ENCODE measurements at regions not wholly inside any gene's neighbourhood (a gene's known extent, or its start where the extent isn't known, plus 50 kb on each side); places are given as distances from the start of the nearest gene placed in this dataset.
"Not testable (repeated sequence)": the region's sequence is repeated elsewhere in the genome, so short reads cannot be mapped to it uniquely, and the experiment has no call there.

GRCh38 chr2:167842047-167842446 is 405.3 kb downstream of the STK39 start:
- Histone ChIP-seq H3K4me1 (no peaks in the 10 kb centered on the region), H3K27ac (no peak overlapping the region), H3K27me3 (no peaks in the 10 kb centered on the region), H3K9me3 (no peaks in the 10 kb centered on the region), H3K4me3 (no peak overlapping the region), H3K36me3 (no peaks in the 10 kb centered on the region)
- DNase-seq (no peak), ATAC-seq (no peak)
- intact Hi-C loops (cut with DNase I): no loop called here
- no peak for TF ChIP-seq POLR2A (IDR thresholded peaks at IDR 0.05)
- TF ChIP-seq, protein P1, sequence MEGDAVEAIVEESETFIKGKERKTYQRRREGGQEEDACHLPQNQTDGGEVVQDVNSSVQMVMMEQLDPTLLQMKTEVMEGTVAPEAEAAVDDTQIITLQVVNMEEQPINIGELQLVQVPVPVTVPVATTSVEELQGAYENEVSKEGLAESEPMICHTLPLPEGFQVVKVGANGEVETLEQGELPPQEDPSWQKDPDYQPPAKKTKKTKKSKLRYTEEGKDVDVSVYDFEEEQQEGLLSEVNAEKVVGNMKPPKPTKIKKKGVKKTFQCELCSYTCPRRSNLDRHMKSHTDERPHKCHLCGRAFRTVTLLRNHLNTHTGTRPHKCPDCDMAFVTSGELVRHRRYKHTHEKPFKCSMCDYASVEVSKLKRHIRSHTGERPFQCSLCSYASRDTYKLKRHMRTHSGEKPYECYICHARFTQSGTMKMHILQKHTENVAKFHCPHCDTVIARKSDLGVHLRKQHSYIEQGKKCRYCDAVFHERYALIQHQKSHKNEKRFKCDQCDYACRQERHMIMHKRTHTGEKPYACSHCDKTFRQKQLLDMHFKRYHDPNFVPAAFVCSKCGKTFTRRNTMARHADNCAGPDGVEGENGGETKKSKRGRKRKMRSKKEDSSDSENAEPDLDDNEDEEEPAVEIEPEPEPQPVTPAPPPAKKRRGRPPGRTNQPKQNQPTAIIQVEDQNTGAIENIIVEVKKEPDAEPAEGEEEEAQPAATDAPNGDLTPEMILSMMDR (IDR thresholded peaks at IDR 0.05): no peak
- WGBS, 4 donors: 80 to 90% (median 84%) methylated on average over 1 of the region's 1 CpG

DNA sequence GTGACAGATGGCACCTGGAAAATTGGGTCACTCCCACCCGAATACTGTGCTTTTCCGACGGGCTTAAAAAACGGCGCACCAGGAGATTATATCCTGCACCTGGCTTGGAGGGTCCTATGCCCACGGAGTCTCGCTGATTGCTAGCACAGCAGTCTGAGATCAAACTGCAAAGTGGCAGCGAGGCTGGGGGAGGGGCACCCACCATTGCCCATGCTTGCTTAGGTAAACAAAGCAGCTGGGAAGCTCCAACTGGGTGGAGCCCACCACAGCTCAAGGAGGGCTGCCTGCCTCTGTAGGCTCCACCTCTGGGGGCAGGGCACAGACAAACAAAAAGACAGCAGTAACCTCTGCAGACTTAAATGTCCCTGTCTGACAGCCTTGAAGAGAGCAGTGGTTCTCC is 412.1 kb downstream of the STK39 start:
- ATAC-seq; H3K9me3 ChIP-seq; H3K36me3 ChIP-seq; H3K27ac ChIP-seq; H3K4me3 ChIP-seq; DNase-seq; H3K27me3 ChIP-seq; H3K4me1 ChIP-seq; intact Hi-C loops (cut with DNase I): not testable (repeated sequence)
- 57 to 92% (median 85%) methylated on average over 3 to 8 of the region's 8 CpGs for WGBS, 4 donors

- intact Hi-C loops (cut with DNase I): no loop called here
- H3K4me3 ChIP-seq: no peak overlapping the region
- H3K4me1 ChIP-seq: no peaks in the 10 kb centered on the region
- H3K27ac ChIP-seq: no peak overlapping the region
- no peak for TF ChIP-seq POLR2A (IDR thresholded peaks at IDR 0.05)
- TF ChIP-seq, protein P1 (IDR thresholded peaks at IDR 0.05): no peak
- no peaks in the 10 kb centered on the region for H3K36me3 ChIP-seq
- no peak for DNase-seq
- H3K9me3 ChIP-seq: no peaks in the 10 kb centered on the region
- H3K27me3 ChIP-seq: peaks cover 0 to 3% (median 0%) of the 10 kb centered on the region in 9 donors
- WGBS, 4 donors: 89 to 95% (median 91%) methylated on average over 5 of the region's 5 CpGs
- ATAC-seq: no peak
These were observed 412.7 kb downstream of the STK39 start for GRCh38 chr2:167834707-167835106.

- ATAC-seq (no peak), DNase-seq (no peak)
- Histone ChIP-seq H3K4me1 (no peaks in the 10 kb centered on the region), H3K36me3 (no peaks in the 10 kb centered on the region), H3K27me3 (peaks cover 0 to 3% (median 0%) of the 10 kb centered on the region in 9 donors), H3K4me3 (no peak overlapping the region), H3K27ac (no peak overlapping the region), H3K9me3 (no peaks in the 10 kb centered on the region)
- intact Hi-C loops (cut with DNase I): no loop called here
- 76 to 82% (median 79%) methylated on average over 4 of the region's 4 CpGs for WGBS, 4 donors
- TF ChIP-seq POLR2A (IDR thresholded peaks at IDR 0.05): no peak
- TF ChIP-seq, protein P1 (IDR thresholded peaks at IDR 0.05): no peak
These were observed 414.1 kb downstream of the STK39 start for GRCh38 chr2:167833294-167833693.

GRCh38 chr2:167832868-167833287 is 414.5 kb downstream of the STK39 start:
- Histone ChIP-seq H3K4me3 (no peak overlapping the region), H3K27me3 (peaks cover 0 to 3% (median 0%) of the 10 kb centered on the region in 9 donors), H3K9me3 (no peaks in the 10 kb centered on the region), H3K4me1 (no peaks in the 10 kb centered on the region), H3K36me3 (no peaks in the 10 kb centered on the region), H3K27ac (no peak overlapping the region)
- DNase-seq (no peak), ATAC-seq (no peak)
- no peak for TF ChIP-seq POLR2A (IDR thresholded peaks at IDR 0.05)
- TF ChIP-seq, protein P1 (IDR thresholded peaks at IDR 0.05): no peak
- intact Hi-C loops (cut with DNase I): no loop called here
- 41 to 59% (median 52%) methylated on average over 4 of the region's 4 CpGs for WGBS, 4 donors
